Esophagus muscularis mucosa (tissue), 4 donors: ENCODE measurements at regions not wholly inside any gene's neighbourhood (a gene's known extent, or its start where the extent isn't known, plus 50 kb on each side); places are given as distances from the start of the nearest gene placed in this dataset.

Experiments used
- EP300 ChIP-seq: sonication (generic); formaldehyde crosslinking; IDR thresholded peaks from one replicate; pipeline ENCODE4 v1.6.1; 2017; ENCODE audit warnings: antibody characterized with exemption
- POLR2A ChIP-seq: fragments of 450-650 bp; IDR thresholded peaks from one replicate; pipeline ENCODE4 v1.6.1; 2017; ENCODE audit warnings: antibody characterized with exemption, moderate library complexity, mild to moderate bottlenecking, low read depth
- POLR2AphosphoS5 ChIP-seq, 2 donors: sonication (generic); formaldehyde crosslinking; IDR thresholded peaks; one replicate each; pipeline ENCODE4 v1.6.1; 2017; ENCODE audit warnings: antibody characterized with exemption in 2 of 2
- TF ChIP-seq, protein P1 (sequence below), 3 experiments: fragments of 200-600 bp in 2 of 3; fragments of 450-650 bp in 1 of 3; sonication (generic) in 2 of 3; IDR thresholded peaks; one replicate each; pipeline ENCODE4 v1.5.1; 2017 to 2019; ENCODE audit warnings: antibody characterized with exemption in 3 of 3, mild to moderate bottlenecking in 2 of 3, moderate library complexity in 1 of 3

DNA sequence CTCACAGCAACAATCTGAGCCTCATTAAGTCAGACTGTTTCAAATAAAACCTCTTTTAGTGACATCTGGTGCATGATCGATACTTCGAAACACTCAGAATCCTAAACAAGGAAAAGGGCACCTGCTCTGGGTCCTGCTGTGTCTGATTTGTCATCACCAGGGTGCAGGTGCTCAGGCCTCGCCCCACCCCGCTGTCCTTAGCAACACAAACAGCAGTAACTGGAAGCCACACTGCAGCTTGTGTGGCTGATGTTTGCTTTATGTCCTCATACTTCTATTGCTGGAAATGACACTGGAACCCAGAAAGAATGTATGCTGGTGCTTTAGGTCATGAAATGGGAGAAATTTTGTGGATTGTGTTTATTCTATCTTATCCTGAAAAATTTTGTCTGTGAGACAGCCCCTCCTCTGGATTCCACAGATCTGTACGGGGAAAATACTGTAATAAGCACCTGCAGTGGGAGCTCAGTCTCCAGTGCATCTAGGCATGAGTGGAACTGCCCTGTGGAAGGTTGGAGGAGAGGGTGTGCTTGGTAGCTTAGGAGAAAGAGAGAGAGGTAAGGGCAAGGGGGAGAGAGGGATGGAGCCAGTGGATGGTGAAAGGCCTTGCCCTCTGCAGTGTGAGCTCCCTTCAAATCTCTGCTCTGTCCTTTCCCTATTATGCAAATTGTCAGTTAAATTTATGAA lies 284.2 kb downstream of the SMARCA2 start:
- TF ChIP-seq, protein P1, sequence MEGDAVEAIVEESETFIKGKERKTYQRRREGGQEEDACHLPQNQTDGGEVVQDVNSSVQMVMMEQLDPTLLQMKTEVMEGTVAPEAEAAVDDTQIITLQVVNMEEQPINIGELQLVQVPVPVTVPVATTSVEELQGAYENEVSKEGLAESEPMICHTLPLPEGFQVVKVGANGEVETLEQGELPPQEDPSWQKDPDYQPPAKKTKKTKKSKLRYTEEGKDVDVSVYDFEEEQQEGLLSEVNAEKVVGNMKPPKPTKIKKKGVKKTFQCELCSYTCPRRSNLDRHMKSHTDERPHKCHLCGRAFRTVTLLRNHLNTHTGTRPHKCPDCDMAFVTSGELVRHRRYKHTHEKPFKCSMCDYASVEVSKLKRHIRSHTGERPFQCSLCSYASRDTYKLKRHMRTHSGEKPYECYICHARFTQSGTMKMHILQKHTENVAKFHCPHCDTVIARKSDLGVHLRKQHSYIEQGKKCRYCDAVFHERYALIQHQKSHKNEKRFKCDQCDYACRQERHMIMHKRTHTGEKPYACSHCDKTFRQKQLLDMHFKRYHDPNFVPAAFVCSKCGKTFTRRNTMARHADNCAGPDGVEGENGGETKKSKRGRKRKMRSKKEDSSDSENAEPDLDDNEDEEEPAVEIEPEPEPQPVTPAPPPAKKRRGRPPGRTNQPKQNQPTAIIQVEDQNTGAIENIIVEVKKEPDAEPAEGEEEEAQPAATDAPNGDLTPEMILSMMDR (IDR thresholded peaks at IDR 0.05), result no peak
- TF ChIP-seq POLR2A (no peak), POLR2AphosphoS5 (IDR thresholded peaks at IDR 0.05) (no peak), EP300 (no peak)
